Activated CD4-positive, alpha-beta memory T cell treated with anti-CD3 and anti-CD28 coated beads, Interleukin-2, amount 10 ng/mL, durations not matched to agents 7 days and 5 days (primary cell): ENCODE measurements at regions not wholly inside any gene's neighbourhood (a gene's known extent, or its start where the extent isn't known, plus 50 kb on each side); places are given as distances from the start of the nearest gene placed in this dataset.

Experiments
- CTCF ChIA-PET: fragments of 350-600 bp; sonication (Branson Sonifier 250); formaldehyde crosslinking; loops from one replicate; lab custom pipeline; 2021; ENCODE audit warnings: antibody characterized with exemption, inconsistent platforms; lab: Charles Lee
- POLR2A ChIA-PET: fragments of 350-600 bp; sonication (Branson Sonifier 250); formaldehyde crosslinking; loops from one replicate; lab custom pipeline; 2021; ENCODE audit warnings: antibody characterized with exemption; lab: Charles Lee
- DNase-seq: peaks from one replicate; pipeline ENCODE4 v3.0.0-alpha.2; 2020
- H3K27ac Mint-ChIP-seq: one replicate; pipeline ENCODE4 v1.8.0; 2021; ENCODE audit warnings: mild to moderate bottlenecking, mixed read lengths
- H3K27me3 Mint-ChIP-seq: one replicate; pipeline ENCODE4 v1.8.0; 2021; ENCODE audit warnings: mixed read lengths
- H3K36me3 Mint-ChIP-seq: one replicate; pipeline ENCODE4 v1.8.0; 2021; ENCODE audit warnings: low read depth, mixed read lengths
- H3K4me1 Mint-ChIP-seq: one replicate; pipeline ENCODE4 v1.8.0; 2021; ENCODE audit warnings: mixed read lengths
- H3K4me3 Mint-ChIP-seq: one replicate; pipeline ENCODE4 v1.8.0; 2021; ENCODE audit warnings: mild to moderate bottlenecking, mixed read lengths
- H3K9me3 Mint-ChIP-seq: one replicate; pipeline ENCODE4 v1.8.0; 2021; ENCODE audit warnings: mixed read lengths

DNA sequence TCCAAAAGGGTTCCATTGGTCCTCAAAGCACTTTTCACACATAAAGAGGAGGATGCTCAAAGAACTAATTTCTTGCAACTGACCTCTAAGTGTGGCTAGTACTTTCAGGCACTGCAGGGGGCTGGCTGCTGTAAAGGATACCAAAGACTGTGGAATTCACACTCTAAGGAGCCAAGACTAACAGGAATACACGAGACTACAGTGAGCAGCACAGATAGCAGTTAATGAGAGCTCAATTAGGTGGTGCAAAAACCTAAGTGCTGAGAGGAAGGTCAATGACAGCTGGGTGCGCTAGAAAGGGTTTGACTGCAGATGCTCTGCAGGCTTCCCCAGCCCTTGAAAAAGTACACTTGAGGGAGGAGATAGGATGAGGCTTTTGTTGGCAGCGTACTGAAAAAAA is 124.3 kb upstream of the NTM start:
- Mint-ChIP-seq H3K27ac (no peak overlapping the region), H3K4me3 (no peak overlapping the region), H3K27me3 (peaks cover 5% of the 10 kb centered on the region), H3K4me1 (no peaks in the 10 kb centered on the region), H3K36me3 (no peaks in the 10 kb centered on the region), H3K9me3 (no peaks in the 10 kb centered on the region)
- POLR2A ChIA-PET, result no interaction called here
- CTCF ChIA-PET, result interaction anchor here (0.7 kb wide), 1 partner anchor 751 kb away, joined by 4 read pairs; no protein-coding TSS in a partner anchor
- DNase-seq, result no peak

DNA sequence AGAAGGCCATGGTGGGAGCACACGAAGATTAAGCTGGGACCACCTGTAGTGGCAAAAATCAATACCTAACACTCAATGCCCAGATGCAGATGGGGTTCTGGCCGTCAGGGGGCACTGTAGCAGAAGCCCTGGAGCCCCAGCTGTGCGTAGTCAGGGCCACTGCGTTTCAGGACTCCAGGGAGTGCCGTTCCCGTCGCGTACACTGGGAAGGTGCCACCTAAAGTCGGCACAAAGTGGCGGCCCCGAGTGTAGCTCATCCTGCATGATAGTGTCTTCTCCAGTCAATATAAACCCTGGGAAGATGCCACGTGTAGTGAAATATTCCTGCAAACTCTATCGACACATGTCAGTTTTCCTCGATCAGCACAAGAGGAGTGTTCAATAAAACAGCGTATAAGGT is 123.8 kb upstream of the NTM start:
- no peaks in the 10 kb centered on the region for H3K36me3 Mint-ChIP-seq

DNA sequence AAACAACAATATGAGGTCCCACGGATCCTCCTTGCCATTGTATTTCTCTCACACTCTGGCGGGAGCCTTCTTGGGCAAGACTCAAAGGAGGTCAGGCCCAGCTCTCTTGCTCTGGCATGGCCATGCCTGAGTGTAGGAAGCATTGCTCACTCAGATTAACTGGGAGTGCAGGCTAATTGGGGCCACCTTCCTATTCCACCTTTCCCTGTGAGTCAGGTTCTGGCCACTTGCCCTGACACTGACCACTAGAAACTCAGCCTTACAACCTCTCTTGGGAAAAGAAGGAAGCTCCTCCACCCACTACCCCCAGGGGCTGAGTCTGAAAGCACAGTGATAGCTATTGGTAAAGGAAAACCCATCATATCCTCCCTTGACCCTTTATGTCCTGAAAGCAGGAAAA is 121.8 kb upstream of the NTM start:
- Mint-ChIP-seq H3K36me3 (no peaks in the 10 kb centered on the region), H3K4me3 (no peak overlapping the region), H3K4me1 (no peaks in the 10 kb centered on the region), H3K27ac (no peak overlapping the region), H3K27me3 (peaks cover 7% of the 10 kb centered on the region), H3K9me3 (no peaks in the 10 kb centered on the region)
- DNase-seq, result no peak
- ChIA-PET CTCF (no interaction called here), POLR2A (no interaction called here)

More for the DNA sequence above, 123.8 kb upstream of the NTM start:
- Mint-ChIP-seq H3K4me3 (no peak overlapping the region), H3K9me3 (no peaks in the 10 kb centered on the region), H3K4me1 (no peaks in the 10 kb centered on the region), H3K27me3 (peaks cover 5% of the 10 kb centered on the region), H3K27ac (no peak overlapping the region)
- POLR2A ChIA-PET, result no interaction called here
- CTCF ChIA-PET, result interaction anchor here (0.7 kb wide), 1 partner anchor 752 kb away, joined by 4 read pairs; no protein-coding TSS in a partner anchor
- no peak for DNase-seq

DNA sequence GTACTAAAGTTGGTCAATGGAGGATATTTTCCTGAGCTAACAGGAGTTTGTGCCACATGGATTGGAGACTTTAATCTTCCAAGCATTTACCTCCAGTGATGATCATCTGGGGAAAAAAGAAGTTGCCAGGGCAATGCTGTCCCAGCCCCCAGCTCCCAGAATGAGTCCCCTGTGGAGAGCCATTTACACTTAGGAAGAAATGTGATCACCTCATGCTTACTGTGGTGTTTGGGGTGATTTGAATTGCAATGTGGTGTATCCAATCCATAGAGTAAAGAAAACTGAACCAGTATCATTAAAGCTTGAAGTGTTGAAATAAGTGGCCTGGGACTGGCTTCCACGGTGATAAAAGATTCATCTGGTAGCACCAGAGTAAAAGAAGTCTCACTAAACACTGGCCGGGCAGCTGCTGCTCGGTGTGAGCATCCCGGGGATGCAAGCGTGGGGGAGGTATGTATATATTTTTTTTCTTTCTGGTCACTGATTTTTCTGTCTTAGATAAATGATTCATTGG is 117.2 kb upstream of the NTM start:
- Mint-ChIP-seq H3K9me3 (no peaks in the 10 kb centered on the region), H3K36me3 (no peaks in the 10 kb centered on the region), H3K27me3 (peaks cover 2% of the 10 kb centered on the region), H3K4me3 (no peak overlapping the region), H3K27ac (no peak overlapping the region), H3K4me1 (no peaks in the 10 kb centered on the region)
- ChIA-PET POLR2A (no interaction called here), CTCF (no interaction called here)
- no peak for DNase-seq

DNA sequence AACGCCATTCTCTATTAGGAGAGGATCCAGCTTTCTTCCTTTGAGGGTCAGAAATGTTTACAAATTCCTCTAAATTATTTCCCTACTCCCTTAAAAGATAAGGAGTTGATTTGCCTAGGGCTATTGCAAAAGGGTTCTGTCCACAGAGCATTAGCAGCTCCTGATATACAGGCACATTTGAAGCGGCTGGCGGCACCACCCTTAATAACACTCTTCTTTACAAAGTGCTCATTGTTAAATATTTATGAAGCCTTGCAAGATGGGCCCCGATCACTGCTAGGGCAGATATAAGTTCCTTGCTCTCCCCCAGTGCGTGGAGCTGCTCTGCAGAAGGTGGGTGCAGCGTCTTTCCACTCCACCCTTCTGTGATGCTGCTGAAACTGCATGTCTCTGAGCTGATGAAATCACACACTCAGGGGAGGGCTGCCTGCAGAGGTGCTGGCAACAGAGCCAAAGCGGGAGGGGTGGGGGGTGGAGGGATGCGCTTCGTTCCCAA is 116.7 kb upstream of the NTM start:
- no peaks in the 10 kb centered on the region for H3K36me3 Mint-ChIP-seq
- no peak for DNase-seq
- peaks cover 2% of the 10 kb centered on the region for H3K27me3 Mint-ChIP-seq
- H3K4me1 Mint-ChIP-seq, result no peaks in the 10 kb centered on the region
- no peaks in the 10 kb centered on the region for H3K9me3 Mint-ChIP-seq
- no peak overlapping the region for H3K4me3 Mint-ChIP-seq
- H3K27ac Mint-ChIP-seq, result no peak overlapping the region
- ChIA-PET POLR2A (no interaction called here), CTCF (no interaction called here)

DNA sequence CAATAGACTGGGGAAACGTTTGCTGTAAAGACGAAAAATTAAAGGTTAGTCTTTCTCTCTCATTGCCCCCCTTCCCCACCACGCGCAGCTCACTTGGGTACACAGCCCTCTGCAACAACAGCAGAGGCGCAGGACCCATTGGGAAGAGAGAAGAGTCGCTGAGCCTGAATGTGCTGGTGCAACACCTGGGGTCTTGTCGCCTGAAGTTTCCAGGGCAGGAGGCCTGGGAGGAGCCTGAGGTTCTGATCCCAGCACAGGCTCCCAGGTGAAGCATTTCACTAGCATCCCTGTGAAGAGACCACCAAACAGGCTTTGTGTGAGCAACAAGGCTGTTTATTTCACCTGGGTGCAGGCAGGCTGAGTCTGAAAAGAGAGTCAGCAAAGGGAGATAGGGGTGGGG is 116.2 kb upstream of the NTM start:
- ChIA-PET CTCF (no interaction called here), POLR2A (no interaction called here)
- no peak for DNase-seq
- H3K27ac Mint-ChIP-seq, result no peak overlapping the region
- no peaks in the 10 kb centered on the region for H3K9me3 Mint-ChIP-seq
- H3K27me3 Mint-ChIP-seq, result peaks cover 2% of the 10 kb centered on the region
- no peaks in the 10 kb centered on the region for H3K36me3 Mint-ChIP-seq
- no peaks in the 10 kb centered on the region for H3K4me1 Mint-ChIP-seq
- H3K4me3 Mint-ChIP-seq, result no peak overlapping the region

DNA sequence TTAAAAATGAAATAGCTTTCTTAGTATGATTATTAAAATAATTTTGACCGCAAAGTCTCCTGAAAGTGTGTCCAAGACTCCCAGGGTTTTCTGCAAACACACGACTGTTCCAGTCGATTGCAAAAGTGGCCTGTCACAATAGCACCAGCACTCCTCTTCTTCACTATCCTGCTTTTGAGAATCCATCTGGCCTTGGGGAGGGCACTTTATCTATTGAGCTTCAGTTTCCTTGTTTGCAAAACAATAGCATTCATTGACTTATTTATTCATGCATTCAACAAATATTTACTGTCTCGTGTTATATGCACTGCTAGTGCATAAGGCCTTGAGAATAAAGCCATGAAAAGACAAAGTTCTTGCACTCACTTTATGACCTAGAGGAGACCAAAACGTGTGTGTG is 96.2 kb upstream of the NTM start:
- Mint-ChIP-seq H3K4me3 (no peak overlapping the region), H3K27me3 (no peaks in the 10 kb centered on the region), H3K9me3 (no peaks in the 10 kb centered on the region), H3K4me1 (no peaks in the 10 kb centered on the region), H3K27ac (no peak overlapping the region), H3K36me3 (no peaks in the 10 kb centered on the region)
- ChIA-PET POLR2A (no interaction called here), CTCF (no interaction called here)
- DNase-seq, result no peak

DNA sequence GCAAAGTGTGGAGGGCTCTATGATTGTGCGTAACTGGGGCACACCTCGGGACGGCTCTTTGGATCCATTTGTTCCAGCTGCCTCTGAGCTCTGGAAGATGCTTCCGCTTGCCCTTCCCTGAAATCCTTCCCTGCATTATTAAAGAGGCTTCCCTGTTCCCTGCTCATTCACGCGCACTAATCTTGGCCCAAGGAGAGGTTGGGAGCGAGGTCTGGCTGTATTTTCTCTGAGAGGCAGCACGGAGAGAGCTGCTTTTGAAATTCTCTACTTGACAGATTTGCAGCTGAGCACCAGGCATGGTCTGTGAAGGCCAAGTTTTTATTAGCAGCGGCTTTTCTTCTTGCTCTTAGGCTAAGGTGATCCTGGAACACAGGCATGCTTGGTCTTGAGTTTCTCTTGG is 94.8 kb upstream of the NTM start:
- H3K4me3 Mint-ChIP-seq, result no peak overlapping the region
- H3K36me3 Mint-ChIP-seq, result no peaks in the 10 kb centered on the region
- H3K9me3 Mint-ChIP-seq, result no peaks in the 10 kb centered on the region
- POLR2A ChIA-PET, result no interaction called here
- H3K4me1 Mint-ChIP-seq, result no peaks in the 10 kb centered on the region
- H3K27me3 Mint-ChIP-seq, result no peaks in the 10 kb centered on the region
- CTCF ChIA-PET, result no interaction called here
- H3K27ac Mint-ChIP-seq, result no peak overlapping the region
- DNase-seq, result no peak

DNA sequence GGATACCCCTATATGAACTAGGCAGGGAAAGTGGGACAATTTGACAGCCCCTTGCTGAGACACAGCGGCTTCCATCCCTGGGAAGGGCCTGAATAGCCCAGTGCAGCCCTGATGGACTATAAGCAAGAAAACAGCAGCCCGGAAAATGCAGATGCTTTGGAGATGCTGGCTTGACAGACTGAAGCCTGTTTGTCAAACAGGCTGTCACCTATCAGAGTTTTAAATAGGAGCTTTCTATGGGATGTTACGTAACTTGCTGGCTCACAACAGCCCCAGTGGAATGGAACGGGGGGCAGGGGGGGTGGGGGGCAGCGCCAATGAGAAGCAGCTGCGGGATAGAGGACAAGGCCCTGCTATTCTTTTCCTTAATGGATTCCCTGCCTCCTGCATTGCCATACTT is 91.9 kb upstream of the NTM start:
- ChIA-PET CTCF (no interaction called here), POLR2A (no interaction called here)
- Mint-ChIP-seq H3K4me3 (no peak overlapping the region), H3K4me1 (no peaks in the 10 kb centered on the region), H3K27ac (no peak overlapping the region), H3K36me3 (no peaks in the 10 kb centered on the region), H3K9me3 (peaks cover 2% of the 10 kb centered on the region), H3K27me3 (no peaks in the 10 kb centered on the region)
- DNase-seq, result no peak

DNA sequence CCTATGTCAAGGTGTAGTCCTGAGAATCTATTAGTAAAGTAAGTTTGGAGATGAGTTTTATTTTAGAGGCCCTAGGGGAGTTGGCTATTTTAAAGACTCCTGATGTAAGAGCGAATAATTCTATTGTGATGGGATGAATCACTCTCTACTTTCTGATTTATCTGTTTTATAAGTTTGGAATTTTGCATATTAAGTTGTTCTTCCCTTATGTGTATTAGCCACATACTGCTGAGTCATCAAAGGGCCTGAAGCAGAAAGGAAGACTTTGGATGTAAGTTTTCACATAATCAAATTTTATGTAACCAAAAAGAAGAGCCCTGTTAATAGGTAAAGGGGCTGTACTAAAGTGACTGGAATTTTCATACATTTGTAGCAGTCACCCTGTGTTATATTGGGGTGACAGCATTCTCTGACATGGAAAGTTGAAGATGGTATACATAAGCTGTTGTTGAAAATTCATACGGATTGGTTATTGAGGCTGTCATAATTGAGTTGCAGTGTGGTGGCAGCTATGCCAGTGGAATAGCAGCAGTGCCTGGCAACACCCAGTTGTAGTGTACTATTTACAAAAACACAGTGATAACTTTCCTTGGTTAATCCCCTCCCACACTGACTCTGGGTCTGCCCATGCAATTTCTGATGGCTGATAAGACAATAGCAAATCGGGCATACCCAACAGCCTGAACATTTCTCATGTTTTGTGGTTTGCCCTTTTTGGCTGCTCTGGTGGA is 90.6 kb upstream of the NTM start:
- DNase-seq, result no peak
- POLR2A ChIA-PET, result no interaction called here
- no peaks in the 10 kb centered on the region for H3K36me3 Mint-ChIP-seq
- no peak overlapping the region for H3K27ac Mint-ChIP-seq
- CTCF ChIA-PET, result no interaction called here
- no peak overlapping the region for H3K4me3 Mint-ChIP-seq
- H3K4me1 Mint-ChIP-seq, result no peaks in the 10 kb centered on the region
- no peaks in the 10 kb centered on the region for H3K27me3 Mint-ChIP-seq
- peaks cover 2% of the 10 kb centered on the region for H3K9me3 Mint-ChIP-seq

DNA sequence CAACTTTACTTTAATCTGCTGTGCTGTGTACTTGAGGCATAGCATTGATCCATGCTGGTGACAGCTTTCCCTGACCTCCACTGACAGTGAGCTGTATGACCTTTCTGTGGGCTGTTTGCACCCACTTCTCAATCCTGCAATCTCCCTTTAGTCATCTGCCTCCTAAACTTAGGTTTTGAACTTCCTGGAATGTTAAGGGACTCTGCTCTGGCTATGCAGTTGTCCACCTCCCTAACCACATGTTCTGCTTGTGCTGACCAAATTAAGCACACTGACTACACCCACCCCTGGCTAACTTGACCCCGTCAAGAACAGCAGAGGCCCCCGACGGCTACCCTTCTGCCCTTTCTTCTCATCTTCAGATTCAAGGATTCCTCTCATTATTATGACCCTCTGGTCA is 89.1 kb upstream of the NTM start:
- ChIA-PET CTCF (no interaction called here), POLR2A (no interaction called here)
- H3K4me1 Mint-ChIP-seq, result no peaks in the 10 kb centered on the region
- DNase-seq, result no peak
- no peaks in the 10 kb centered on the region for H3K27me3 Mint-ChIP-seq
- H3K9me3 Mint-ChIP-seq, result peaks cover 2% of the 10 kb centered on the region
- H3K27ac Mint-ChIP-seq, result no peak overlapping the region
- no peak overlapping the region for H3K4me3 Mint-ChIP-seq
- no peaks in the 10 kb centered on the region for H3K36me3 Mint-ChIP-seq

DNA sequence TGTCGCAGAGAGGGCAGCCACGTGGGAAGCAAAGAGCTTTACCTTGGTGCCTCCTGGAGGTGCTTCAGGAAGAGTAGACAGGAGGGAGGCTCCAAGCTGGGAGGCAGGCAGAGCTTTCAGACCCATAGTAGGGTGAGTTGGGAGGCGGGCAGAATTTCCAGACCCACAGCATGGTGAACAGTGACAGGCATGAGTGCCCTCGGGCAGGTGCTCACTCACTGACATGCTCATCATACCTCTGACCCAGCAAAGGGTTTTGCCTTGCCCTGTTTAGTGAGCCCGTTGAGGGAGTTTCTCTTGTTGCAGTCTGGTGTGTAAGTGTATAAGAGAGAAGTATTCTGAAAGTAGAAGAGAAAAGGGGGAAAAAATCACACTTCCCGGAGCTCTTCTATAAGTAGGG is 86.4 kb upstream of the NTM start:
- CTCF ChIA-PET, result no interaction called here
- POLR2A ChIA-PET, result no interaction called here
- no peaks in the 10 kb centered on the region for H3K4me1 Mint-ChIP-seq
- H3K36me3 Mint-ChIP-seq, result no peaks in the 10 kb centered on the region
- no peaks in the 10 kb centered on the region for H3K27me3 Mint-ChIP-seq
- peaks cover 2% of the 10 kb centered on the region for H3K9me3 Mint-ChIP-seq
- H3K27ac Mint-ChIP-seq, result no peak overlapping the region
- H3K4me3 Mint-ChIP-seq, result no peak overlapping the region
- no peak for DNase-seq

DNA sequence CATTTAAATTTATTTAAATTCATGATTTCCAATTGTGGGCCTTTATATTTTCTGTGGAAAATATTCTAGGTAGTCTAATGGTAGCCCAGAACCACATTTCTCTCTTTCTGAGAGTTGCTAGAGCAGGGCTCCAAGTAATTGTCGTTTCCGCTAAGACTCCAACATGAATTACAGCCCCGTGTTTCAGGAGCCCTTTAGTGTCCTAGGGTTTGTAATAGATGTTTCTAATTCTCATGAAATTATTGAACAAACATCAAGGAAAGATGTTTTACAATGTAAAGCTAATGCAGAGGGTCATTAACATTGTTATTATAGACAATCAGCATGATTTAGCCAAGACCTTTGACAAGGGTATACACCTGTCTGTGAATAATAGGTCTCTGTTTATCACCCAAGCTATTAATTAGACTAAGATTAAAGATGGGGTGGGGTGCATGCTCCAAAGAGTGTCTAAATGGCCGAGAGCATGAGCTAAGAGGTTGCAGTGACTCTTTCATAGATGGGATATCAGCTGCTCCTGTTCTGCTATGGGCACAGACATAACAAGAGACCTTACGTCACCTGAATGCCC is 81.8 kb upstream of the NTM start:
- Mint-ChIP-seq H3K4me3 (no peak overlapping the region), H3K4me1 (no peaks in the 10 kb centered on the region), H3K9me3 (no peaks in the 10 kb centered on the region), H3K36me3 (no peaks in the 10 kb centered on the region), H3K27me3 (no peaks in the 10 kb centered on the region), H3K27ac (no peak overlapping the region)
- no peak for DNase-seq
- ChIA-PET CTCF (no interaction called here), POLR2A (no interaction called here)

DNA sequence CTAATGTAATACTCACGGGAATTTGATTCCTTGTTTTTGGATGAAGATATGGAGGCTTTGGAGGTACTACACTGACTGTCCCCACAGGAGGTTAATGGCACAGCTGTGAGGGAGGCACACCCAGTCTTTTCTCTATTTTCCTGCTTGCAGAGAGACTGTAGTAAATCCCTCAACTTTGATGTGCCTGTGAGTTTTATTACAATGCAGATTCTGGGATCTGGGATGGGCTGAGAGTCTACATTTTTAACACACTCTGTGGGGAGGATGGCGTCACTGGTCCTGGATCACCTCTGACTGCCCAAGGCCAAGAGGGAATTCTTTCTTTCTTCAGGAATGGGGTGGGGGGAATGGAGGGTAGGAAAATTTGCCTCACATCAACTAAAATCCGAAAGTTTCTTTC is 80.2 kb upstream of the NTM start:
- Mint-ChIP-seq H3K4me1 (no peaks in the 10 kb centered on the region), H3K27ac (no peak overlapping the region), H3K9me3 (no peaks in the 10 kb centered on the region), H3K4me3 (no peak overlapping the region), H3K27me3 (no peaks in the 10 kb centered on the region), H3K36me3 (no peaks in the 10 kb centered on the region)
- no peak for DNase-seq
- POLR2A ChIA-PET, result no interaction called here
- CTCF ChIA-PET, result no interaction called here
